GM21381 (cell line): ENCODE measurements at regions not wholly inside any gene's neighbourhood (a gene's known extent, or its start where the extent isn't known, plus 50 kb on each side); places are given as distances from the start of the nearest gene placed in this dataset.
"Not testable (repeated sequence)": the region's sequence is repeated elsewhere in the genome, so short reads cannot be mapped to it uniquely, and the experiment has no call there.

Experiments
- ATAC-seq: cut with Tn5 transposase; IDR thresholded peaks from one replicate; pipeline ENCODE4 v1.9.1; 2021; ENCODE audit warnings: mild to moderate bottlenecking, moderate library complexity; ENCODE audit not compliant: unreplicated experiment

DNA sequence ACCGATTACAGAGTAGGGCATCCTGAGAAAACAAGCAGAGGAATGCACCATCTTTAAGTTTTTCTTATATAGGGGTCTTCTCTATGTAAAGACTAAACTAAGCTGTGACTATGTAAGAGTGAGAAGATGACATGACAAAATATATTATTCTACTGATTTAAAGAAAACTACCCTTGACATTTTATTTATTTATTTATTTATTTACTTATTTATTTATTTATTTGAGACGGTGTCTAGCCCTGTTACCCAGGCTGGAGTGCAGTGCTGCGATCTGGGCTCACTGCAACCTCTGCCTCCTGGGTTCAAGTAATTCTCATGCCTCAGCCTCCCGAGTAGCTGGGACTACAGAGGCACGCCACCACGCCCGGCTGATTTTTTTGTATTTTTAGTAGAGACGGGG lies 320.4 kb upstream of the SASH1 start:
- not testable (repeated sequence) for ATAC-seq

DNA sequence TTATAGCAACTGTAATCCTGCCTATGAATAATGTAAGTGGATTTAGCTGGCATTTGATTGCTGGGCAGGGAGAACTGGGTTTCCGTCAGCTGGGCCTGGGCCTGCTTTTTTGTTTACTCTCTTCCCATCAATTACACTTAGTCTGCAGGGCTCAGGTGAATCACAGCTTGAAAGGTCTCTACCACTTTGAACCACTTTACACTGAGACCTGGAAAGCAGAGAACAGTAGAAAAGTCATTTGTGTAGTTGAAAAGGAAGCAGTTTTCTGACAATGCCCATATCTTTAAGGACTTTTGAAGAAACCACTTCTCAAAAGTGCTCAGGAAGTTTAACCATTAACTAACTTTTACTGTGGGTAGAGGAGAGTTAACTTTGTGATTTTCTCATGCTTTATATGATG lies 315.4 kb upstream of the SASH1 start:
- no peak for ATAC-seq

DNA sequence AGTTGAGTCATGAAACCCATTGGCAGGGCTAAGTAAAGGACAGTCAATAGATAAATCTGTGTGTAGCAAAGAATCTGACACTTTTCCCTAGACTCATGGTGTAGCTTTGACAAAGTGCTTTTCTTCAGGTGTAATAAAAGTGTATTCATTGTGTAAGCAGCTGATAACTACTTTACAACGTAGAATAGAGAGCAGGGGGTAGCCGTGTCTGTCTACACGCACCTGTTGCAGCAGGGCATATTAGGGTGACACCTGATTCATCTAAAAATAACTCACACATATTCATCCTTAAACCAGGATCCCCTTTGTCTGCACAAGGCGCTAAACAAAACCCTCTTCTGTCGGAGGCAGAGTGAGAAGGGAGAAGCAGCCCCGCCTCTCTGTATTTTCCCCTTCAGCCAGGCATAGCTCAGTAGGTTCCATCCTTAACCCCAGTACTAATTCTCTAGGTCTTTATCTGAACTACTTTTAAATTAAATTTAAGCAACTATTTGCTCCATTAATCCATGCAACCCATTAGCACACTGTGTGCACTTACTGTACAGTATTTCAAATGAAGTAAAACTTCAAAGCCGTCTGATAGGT lies 306.7 kb upstream of the SASH1 start:
- no peak for ATAC-seq

DNA sequence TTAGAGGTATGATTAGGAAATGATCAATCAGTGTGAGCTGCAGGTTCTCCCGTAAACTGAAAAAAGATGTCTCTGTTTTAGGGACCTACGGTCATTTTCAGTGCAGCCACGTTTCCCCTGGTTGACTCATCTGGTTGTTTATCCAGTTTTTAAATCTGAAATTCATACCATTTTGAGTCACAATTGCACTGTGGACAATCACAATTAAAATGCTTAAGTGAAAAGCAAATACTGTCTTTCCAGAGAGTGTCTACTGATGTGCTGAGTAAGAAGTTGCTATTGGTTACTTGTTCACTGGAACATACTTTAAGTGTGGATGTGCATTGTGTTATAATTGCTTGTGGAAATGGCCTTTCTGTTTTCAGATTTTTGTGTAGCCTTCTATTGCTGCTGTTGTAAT lies 305.1 kb upstream of the SASH1 start:
- no peak for ATAC-seq

DNA sequence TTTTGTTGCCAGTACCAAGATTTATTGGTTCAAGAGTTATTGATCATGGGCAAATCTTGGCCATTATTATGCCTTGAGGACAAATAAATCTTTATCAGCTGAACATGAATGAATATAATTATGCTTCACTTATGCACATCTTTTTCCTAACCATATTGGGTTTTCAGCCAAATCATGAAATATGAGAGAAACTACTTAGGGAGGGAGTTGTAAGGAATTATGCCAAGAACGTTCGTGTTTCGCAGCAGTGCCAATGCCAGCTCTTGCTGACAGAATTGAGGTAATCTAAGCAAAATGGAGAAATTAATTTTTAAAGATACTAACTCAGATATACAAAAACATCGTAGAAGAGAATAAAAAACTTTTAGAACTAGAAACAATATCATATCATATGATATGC lies 301.1 kb upstream of the SASH1 start:
- no peak for ATAC-seq

DNA sequence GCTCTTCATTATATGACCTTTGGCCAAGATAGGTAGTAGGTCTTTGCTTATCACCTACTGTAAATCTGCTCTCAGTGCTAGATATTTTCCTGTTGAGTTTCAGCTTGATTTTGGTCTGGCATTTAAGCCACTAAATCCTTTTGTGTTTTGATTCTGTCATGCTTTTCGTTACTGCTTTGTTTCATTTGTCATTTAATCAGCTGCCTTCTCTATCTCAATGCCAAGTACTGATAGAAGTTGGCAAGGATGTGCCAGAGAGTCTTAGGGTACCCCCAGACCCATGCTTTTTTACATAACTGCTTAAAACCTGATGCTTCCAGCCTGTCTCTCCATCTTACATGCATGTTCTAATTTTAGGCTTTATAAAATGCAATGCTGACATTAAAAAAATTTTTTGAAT lies 300.1 kb upstream of the SASH1 start:
- no peak for ATAC-seq

DNA sequence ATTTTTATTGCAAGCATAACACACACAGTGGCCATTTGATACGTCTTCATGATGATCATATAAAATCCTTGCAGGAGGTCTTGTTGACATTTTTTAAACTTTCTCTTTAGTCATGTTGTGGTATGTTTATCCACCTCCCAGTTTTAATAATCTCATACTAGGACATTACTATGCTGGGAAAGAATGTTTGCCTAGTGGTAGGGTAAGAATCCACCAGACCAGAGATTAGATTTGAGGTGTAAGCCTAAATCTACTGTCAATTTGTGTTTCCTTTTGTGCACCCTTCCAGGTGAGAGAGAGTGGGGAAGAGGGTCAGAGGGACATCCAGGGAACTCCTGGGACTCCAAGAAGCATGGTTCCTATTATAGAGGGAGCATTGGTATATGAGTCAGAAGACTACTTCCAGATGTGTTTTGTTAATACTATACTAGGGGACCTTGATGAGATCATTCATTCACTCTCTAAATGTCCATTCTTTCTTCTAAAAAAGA lies 298.3 kb upstream of the SASH1 start:
- no peak for ATAC-seq

DNA sequence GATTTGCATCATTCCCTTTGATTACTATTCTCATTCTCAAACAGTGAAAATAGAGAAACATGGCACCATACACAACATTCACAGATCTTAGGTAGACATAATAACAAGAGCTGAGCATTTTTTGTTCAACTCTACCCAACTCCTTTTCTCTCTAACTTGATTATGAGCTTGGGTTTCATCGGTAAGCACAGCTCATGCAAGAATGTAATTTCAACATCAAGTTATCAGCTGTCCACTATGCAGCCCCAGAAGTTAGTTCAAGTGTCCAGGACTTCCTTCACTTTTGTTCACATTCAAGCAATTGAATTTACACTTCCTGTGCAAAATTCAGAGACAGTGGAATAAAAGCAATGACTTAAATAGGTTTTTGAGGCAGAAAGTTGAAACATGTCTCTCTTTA lies 297.7 kb upstream of the SASH1 start:
- no peak for ATAC-seq

DNA sequence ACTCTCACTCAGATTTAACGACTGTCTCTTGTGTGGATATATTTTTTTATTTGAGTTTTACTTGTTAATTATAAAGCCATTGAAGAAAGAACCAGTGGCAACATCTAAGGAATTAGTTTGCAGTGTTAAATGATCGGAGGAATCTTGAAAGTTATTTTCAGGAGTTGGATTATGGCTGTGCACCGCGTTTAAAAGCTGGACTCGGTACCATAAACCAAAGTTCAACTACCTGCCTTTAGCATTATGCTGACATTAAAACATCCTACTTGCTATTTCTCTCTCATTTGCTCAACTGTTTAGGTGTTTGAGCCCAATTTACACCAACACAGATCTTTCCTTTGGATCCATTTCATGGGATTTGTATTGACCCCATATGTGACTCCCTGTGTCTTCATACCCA lies 289.4 kb upstream of the SASH1 start:
- ATAC-seq, result no peak

DNA sequence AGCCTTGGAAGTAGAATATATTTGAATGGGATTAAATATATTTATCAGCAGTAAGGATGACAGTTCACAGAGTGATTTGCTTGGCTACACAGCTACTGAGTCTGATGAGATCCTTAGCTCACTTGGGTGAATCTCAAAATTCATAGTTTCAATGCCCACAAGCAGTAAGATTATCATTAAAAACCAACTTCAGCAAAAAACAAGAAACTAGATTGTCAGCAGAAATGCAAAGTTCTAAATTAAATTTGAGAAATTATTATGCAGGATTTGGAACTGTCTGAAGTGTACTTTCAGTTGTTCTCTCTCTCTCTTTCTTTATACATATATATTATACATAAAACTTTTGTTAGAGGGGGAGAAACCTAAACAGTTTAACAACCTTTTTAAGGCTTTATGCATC lies 288.8 kb upstream of the SASH1 start:
- ATAC-seq, result no peak

DNA sequence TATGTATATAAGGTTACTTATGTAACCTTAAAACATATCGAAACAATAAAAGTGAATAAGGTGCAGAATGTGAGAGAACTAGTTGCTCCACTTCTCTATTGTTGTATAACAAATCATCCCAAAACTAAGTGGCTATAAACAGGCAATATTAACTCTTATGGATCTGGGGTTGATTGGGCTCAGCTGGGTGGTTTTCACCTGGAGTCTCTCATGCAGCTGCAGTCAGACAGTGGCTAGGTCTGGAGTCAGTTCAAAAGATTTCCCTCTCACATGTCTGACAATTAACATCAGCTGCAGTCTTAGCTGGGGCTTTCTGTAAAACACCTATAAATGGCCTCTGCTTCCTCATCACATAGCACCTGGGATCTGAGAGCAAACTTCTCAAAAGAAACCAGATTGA lies 288.4 kb upstream of the SASH1 start:
- ATAC-seq, result no peak

DNA sequence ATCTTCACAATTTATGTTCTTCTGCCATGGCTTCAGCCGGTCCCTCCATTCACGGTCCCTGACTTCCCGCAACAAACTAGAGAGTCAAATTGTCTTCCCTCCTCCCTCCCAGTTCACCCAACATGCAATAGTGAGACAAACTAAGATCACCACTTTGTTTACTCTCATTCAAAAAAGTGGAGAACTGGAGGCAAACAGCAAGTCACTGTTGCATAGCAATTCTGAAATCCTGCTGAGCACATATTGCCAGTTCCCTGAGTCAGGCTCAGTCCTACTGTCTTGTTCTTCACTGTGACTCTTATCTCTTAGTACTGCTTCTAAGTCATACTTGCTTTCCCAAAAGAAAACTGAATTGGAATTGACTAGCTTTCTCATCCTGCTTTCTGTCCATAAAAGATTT lies 287.2 kb upstream of the SASH1 start:
- no peak for ATAC-seq

DNA sequence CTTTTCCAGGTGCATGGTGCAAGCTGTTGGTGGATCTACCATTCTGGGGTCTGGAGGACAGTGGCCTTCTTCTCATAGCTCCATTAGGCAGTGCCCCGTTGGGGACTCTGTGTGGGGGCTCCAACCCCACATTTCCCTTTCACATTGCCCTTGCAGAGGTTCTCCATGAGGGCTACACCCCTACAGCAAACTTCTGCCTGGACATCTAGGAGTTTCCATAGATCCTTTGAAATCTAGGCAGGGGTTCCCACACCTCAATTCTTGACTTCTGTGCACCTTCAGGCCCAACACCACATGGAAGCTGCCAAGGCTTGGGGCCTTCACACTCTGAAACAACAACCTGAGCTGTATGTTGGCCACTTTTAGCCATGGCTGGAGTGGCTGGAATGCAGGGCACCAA lies 282.8 kb upstream of the SASH1 start:
- no peak for ATAC-seq

DNA sequence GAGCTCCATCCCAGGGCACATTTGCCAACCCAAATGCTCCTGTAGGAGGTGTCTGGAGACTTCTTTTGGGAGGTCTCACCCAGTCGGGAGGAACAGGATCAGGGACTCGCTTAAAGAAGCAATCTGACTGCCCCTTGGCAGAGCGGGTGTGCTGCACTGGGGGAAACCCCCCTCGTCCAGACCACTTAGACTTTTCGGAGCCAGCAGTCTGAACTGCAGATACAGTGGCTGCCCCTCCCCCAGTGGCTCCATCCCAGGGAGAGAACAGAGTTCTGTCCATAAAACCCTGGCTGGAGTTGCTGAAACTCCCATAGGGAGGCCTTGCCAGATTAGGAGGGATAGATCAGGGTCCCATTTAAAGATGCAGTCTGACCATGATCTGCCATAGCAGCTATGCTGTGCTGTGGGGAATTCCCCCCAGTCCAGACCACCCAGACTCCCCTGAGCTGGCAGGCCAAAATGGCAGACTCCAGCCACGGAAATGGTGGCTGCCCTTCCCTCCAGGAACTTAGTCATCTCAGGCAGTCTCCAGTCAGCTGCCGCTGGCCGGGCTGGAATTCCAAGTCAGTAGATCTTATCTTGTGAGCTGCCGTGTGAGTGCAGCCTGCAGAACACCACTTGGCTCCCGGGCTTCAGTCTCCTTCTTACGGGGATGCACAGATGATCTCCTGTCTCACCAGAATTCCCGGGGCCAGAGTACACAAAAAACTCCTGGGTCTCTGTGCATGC lies 278.1 kb upstream of the SASH1 start:
- ATAC-seq, result no peak

DNA sequence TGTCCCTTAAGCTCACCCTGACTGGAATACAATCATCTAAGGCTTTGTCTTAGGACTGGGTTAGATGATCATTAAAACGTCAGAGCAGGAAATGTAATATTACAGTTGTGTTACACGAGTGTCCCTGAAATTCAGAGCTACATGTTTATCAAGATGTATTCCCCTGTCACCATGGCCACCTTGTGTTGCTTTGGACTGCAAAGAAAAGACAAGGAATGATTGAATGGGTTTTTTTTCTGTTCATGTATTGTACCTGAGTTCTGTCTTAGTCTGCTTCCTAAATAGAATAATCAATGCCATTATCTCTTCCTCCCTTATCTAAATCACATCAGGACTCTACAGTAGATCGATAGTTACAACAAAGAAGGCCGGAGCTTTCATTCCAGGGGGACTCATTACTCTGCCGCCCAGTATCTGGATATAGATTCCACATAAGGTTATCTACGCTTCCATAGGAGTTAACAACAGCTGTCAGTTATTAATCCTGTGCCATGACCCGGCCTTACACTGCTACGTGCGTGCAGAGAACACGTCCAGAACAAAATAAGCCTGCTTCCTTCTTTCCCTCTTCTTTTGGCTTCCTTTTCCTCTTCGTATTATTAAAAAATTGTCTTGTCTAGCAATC lies 274.1 kb upstream of the SASH1 start:
- no peak for ATAC-seq

DNA sequence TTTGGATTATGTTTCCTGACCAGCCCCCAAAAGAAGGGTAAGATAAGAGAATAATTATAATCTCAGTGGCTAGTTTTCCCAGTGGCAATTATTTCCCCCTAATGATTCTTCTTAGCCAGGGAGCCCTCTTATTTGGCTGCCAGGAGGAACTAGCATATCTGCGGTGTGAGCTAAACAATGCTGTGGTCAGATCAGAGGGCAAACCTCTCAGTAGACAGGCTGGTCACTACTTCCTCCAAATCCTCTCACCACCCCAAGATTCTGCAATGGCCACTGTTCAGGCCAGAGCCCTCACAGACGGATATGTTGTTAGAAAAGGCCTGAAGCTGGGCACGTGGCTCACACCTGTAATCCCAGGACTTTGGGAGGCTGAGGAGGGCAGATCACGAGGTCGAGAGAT lies 273.4 kb upstream of the SASH1 start:
- no peak for ATAC-seq

DNA sequence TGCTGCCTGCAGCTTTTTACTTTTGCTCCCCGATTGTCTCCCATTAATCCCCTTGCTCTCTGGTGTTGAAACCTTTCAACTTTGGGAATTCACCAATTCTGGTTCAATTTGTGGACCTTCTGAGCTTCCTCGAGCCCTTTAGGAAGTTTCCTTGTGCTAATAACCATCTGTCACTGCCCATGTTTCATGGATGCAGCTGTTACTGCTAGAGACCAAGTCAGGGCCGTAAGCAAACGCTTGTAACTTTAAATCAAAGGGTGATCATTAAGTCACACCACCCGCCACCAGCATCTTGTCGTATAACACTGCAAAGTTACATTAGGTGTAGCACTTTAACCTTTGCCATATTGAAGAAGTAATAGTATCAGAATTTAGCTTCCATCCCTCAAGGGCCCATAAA lies 268.3 kb upstream of the SASH1 start:
- ATAC-seq, result no peak

DNA sequence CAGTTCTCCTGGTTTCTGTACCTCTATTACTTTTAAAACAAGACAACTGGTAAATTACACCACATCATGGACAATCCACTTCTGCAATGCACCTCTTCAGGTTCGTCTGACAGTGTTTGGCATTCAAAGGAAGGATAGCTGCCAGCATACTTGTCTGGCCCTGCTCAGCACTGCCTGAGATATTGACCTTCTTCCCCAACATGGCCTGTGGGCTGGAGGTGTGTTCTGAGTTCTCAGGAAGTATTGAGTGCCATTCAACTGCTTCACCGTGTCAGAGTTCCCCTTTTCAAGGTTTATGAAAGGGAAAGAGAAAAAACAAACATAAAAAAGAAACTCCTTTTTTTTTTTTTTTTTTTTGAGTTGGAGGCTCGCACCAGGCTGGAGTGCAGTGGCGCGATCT lies 267.9 kb upstream of the SASH1 start:
- no peak for ATAC-seq

DNA sequence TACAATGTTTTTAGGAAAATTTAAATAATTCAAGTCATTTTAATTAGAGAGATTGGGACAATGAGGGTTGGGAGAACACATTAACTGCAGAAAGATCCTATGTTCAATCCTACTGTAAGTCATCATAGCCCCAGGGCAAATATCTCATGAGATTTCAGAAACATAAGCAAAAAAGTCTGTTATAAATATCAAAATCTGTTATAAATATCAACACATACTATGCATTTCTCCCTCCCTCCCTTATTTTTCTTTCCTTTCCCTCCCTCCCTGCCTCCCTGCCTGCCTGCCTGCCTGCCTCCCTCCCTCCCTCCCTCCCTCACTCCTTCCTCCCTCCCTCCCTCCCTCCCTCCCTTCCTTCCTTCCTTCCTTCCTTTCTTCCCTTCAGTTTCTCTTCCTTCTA lies 267.3 kb upstream of the SASH1 start:
- no peak for ATAC-seq

DNA sequence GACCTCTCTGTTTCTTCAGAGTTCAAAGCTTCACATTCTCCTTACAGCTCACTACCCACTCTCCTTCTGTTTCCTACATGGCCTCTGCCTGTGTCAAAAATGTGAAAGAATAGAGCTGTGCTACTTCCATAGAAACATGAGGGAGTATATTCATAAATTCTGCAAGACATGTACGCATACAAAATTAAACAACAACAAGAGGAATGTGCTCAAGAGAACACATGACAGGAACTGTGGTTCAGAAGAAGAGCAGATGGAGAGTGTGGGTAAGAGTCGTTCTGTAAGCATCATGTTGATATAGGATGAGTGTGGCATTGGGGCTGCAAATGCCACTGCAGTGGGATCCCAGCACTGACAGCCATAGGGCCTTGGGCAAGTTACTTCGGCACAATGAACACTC lies 266.6 kb upstream of the SASH1 start:
- no peak for ATAC-seq

DNA sequence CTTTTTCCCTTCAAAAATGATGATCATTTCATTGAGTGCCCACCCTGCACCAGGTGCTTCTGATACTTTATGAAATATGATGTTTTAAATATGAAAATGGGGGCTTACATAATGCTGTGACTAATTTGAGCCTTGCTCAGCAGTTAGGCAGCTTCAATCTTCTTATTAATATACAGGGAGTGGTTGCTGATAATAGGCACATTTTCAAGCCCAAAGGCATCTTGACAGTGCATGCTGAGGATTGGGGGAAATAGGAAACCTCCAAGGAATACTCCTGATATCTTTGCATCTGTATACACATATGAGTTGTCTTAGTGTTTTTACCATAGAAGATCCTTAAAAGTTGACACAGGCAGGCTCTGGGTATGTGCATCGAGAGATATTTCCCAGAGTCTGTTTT lies 262.3 kb upstream of the SASH1 start:
- ATAC-seq, result no peak

DNA sequence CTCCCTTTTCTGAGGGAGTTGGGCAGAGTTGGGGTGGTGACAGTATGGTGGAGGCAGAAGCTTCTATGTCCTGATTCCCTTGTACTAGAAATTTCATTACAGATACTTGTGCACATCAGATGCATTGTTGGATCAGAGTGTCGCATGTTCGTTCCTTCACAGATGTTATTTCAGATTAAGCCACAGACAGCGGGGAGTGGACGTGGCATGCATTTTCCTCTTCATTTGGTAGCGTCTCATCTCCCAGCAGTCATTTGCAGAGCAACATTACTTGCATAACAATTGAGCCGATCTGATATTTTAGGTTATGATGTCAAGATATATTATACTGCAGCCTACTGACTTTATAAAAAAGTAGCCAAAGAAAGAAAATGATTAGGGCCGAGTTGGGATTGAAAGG lies 261.6 kb upstream of the SASH1 start:
- no peak for ATAC-seq

DNA sequence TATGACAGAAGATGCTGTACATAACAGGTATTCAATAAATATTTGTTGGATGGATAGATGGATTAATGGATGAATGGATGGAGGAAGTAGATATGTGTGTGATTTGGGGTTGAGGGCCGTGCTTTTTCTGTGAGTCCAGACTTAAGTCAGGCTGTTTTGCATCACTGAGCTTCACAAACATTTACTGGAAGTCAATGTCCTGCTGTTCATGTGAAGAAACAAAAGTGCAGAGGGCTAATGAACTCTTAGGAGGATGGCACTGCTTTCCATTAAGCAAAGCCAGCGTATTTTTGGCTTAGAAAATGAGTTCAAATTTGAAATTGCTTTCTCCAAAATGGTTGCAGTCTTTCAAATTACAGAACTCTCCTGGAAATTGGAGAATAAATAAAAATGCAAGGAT lies 260.6 kb upstream of the SASH1 start:
- ATAC-seq, result no peak
